ENCODE measurements at regions not wholly inside any gene's neighbourhood (a gene's known extent, or its start where the extent isn't known, plus 50 kb on each side); places are given as distances from the start of the nearest gene placed in this dataset.

- Histone ChIP-seq H3K9me3 (ENCODE audit: control insufficient read depth, insufficient read depth, low read length) (peaks cover 5% of the 10 kb centered on the region), H3K4me1 (ENCODE audit: control insufficient read depth, insufficient read depth, low read length) (peaks cover 22% of the 10 kb centered on the region), H3K27me3 (ENCODE audit: control insufficient read depth, insufficient read depth, low read length) (peaks cover 61% of the 10 kb centered on the region), H3K27ac (ENCODE audit: low read length) (no peak overlapping the region), H3K4me3 (ENCODE audit: low read length) (no peak overlapping the region), H3K36me3 (ENCODE audit: control insufficient read depth, insufficient read depth, low read length) (no peaks in the 10 kb centered on the region)
- intact Hi-C loops (cut with micrococcal nuclease): no loop called here
- 85% methylated on average over 3 of the region's 4 CpGs for WGBS (ENCODE audit: insufficient coverage)
- ATAC-seq: no peak
- Mint-ChIP-seq H3K4me1 (peaks cover 20 to 24% of the 10 kb centered on the region in 2 donors), H3K4me3 (peak overlapping the region; percentile 21), H3K27me3 (ENCODE audit: low read depth in 2 of 2) (peaks cover 57 to 83% of the 10 kb centered on the region in 2 donors), H3K9me3 (no peaks in the 10 kb centered on the region), H3K27ac (no peak overlapping the region), H3K36me3 (no peaks in the 10 kb centered on the region)
- TF ChIP-seq CTCF (IDR thresholded peaks at IDR 0.05): no peak
- no peak for DNase-seq
Observed at GRCh38 chr14:101445278-101445677, 116.0 kb upstream of the DIO3 start.

- intact Hi-C loops (cut with micrococcal nuclease): no loop called here
- H3K27me3 Mint-ChIP-seq (ENCODE audit: low read depth in 2 of 2): peaks cover 54 to 79% of the 10 kb centered on the region in 2 donors
Observed at GRCh38 chr14:101446387-101446969, 114.8 kb upstream of the DIO3 start.

GRCh38 chr14:101449114-101449513, 112.2 kb upstream of the DIO3 start:
- 57% methylated on average over 7 of the region's 7 CpGs for WGBS (ENCODE audit: insufficient coverage)
- TF ChIP-seq CTCF (IDR thresholded peaks at IDR 0.05): no peak
- peaks cover 0 to 5% of the 10 kb centered on the region in 2 donors for H3K4me1 Mint-ChIP-seq
- H3K36me3 ChIP-seq (ENCODE audit: control insufficient read depth, insufficient read depth, low read length): no peaks in the 10 kb centered on the region
- DNase-seq (no peak), ATAC-seq (no peak)
- no peak overlapping the region for H3K4me3 ChIP-seq (ENCODE audit: low read length)
- H3K27ac ChIP-seq (ENCODE audit: low read length): no peak overlapping the region
- intact Hi-C loops (cut with micrococcal nuclease): no loop called here
- no peak overlapping the region for H3K4me3 Mint-ChIP-seq
- H3K27me3 Mint-ChIP-seq (ENCODE audit: low read depth in 2 of 2): peaks cover 67 to 87% of the 10 kb centered on the region in 2 donors
- H3K27me3 ChIP-seq (ENCODE audit: control insufficient read depth, insufficient read depth, low read length): peaks cover 36% of the 10 kb centered on the region
- H3K9me3 ChIP-seq (ENCODE audit: control insufficient read depth, insufficient read depth, low read length): no peaks in the 10 kb centered on the region
- no peaks in the 10 kb centered on the region for H3K4me1 ChIP-seq (ENCODE audit: control insufficient read depth, insufficient read depth, low read length)
- no peaks in the 10 kb centered on the region for H3K9me3 Mint-ChIP-seq
- H3K36me3 Mint-ChIP-seq: no peaks in the 10 kb centered on the region
- H3K27ac Mint-ChIP-seq: no peak overlapping the region

More at GRCh38 chr14:101446387-101446969, 114.8 kb upstream of the DIO3 start:
- H3K9me3 ChIP-seq (ENCODE audit: control insufficient read depth, insufficient read depth, low read length): peaks cover 5% of the 10 kb centered on the region
- no peak overlapping the region for H3K4me3 ChIP-seq (ENCODE audit: low read length)
- no peak for TF ChIP-seq CTCF (IDR thresholded peaks at IDR 0.05)
- Mint-ChIP-seq H3K4me3 (no peak overlapping the region), H3K36me3 (no peaks in the 10 kb centered on the region), H3K27ac (no peak overlapping the region), H3K9me3 (no peaks in the 10 kb centered on the region), H3K4me1 (peaks cover 17 to 24% of the 10 kb centered on the region in 2 donors)
- peaks cover 51% of the 10 kb centered on the region for H3K27me3 ChIP-seq (ENCODE audit: control insufficient read depth, insufficient read depth, low read length)
- no peaks in the 10 kb centered on the region for H3K36me3 ChIP-seq (ENCODE audit: control insufficient read depth, insufficient read depth, low read length)
- ATAC-seq: no peak
- no peak for DNase-seq
- 86% methylated on average over 10 of the region's 10 CpGs for WGBS (ENCODE audit: insufficient coverage)
- H3K27ac ChIP-seq (ENCODE audit: low read length): no peak overlapping the region
- H3K4me1 ChIP-seq (ENCODE audit: control insufficient read depth, insufficient read depth, low read length): peaks cover 22% of the 10 kb centered on the region

- Mint-ChIP-seq H3K9me3 (no peaks in the 10 kb centered on the region), H3K4me3 (no peak overlapping the region), H3K36me3 (no peaks in the 10 kb centered on the region), H3K4me1 (no peaks in the 10 kb centered on the region), H3K27ac (no peak overlapping the region), H3K27me3 (ENCODE audit: low read depth in 2 of 2) (peaks cover 73 to 92% of the 10 kb centered on the region in 2 donors)
- H3K9me3 ChIP-seq (ENCODE audit: control insufficient read depth, insufficient read depth, low read length): no peaks in the 10 kb centered on the region
- H3K4me3 ChIP-seq (ENCODE audit: low read length): no peak overlapping the region
- H3K36me3 ChIP-seq (ENCODE audit: control insufficient read depth, insufficient read depth, low read length): no peaks in the 10 kb centered on the region
- 48% methylated on average over 3 of the region's 3 CpGs for WGBS (ENCODE audit: insufficient coverage)
- no peak for ATAC-seq
- intact Hi-C loops (cut with micrococcal nuclease): no loop called here
- DNase-seq: no peak
- H3K4me1 ChIP-seq (ENCODE audit: control insufficient read depth, insufficient read depth, low read length): no peaks in the 10 kb centered on the region
- peaks cover 19% of the 10 kb centered on the region for H3K27me3 ChIP-seq (ENCODE audit: control insufficient read depth, insufficient read depth, low read length)
- H3K27ac ChIP-seq (ENCODE audit: low read length): no peak overlapping the region
- TF ChIP-seq CTCF (IDR thresholded peaks at IDR 0.05): no peak
Observed at GRCh38 chr14:101451166-101451565, 110.1 kb upstream of the DIO3 start.
